AG04450 (cell line): ENCODE measurements at regions not wholly inside any gene's neighbourhood (a gene's known extent, or its start where the extent isn't known, plus 50 kb on each side); places are given as distances from the start of the nearest gene placed in this dataset.

ENCODE experiments used
- CTCF ChIA-PET: fragments of 300-600, 350-600 bp; formaldehyde crosslinking; extraction: SDS; loops from one replicate; lab custom pipeline; 2022; ENCODE audit warnings: antibody characterized with exemption, inconsistent platforms; lab: Charles Lee
- POLR2A ChIA-PET: fragments of 350-600 bp; formaldehyde crosslinking; extraction: SDS; loops from one replicate; lab custom pipeline; 2021; ENCODE audit warnings: antibody characterized with exemption, inconsistent platforms; lab: Yijun Ruan, JAX
- DNase-seq: peaks from one replicate; pipeline ENCODE4 v3.0.0-alpha.2; 2011; ENCODE audit warnings: low read depth, low spot score
- H3K27ac ChIP-seq: one replicate; pipeline ENCODE4 v1.5.1; 2012; ENCODE audit warnings: low read depth, low read length, control low read depth
- H3K27me3 ChIP-seq: one replicate; pipeline ENCODE4 v1.6.0; 2012; ENCODE audit warnings: low read length; ENCODE audit not compliant: control insufficient read depth, insufficient read depth
- H3K4me3 ChIP-seq: 2 replicates; pipeline ENCODE4 v1.5.1; 2011; ENCODE audit warnings: mild to moderate bottlenecking, low read depth, low read length, control low read depth
- H3K9me3 ChIP-seq: 2 replicates; pipeline ENCODE4 v1.5.1; 2012; ENCODE audit warnings: low read length; ENCODE audit not compliant: control insufficient read depth, insufficient read depth
- CTCF ChIP-seq: IDR thresholded peaks from 2 replicates; pipeline ENCODE4 v1.5.1; 2011; ENCODE audit warnings: low read depth, low read length, control low read depth, inconsistent platforms

- CTCF ChIA-PET, result interaction anchor here (1.5 kb wide), 1 partner anchor 169 kb away, joined by 3 read pairs; no protein-coding TSS in a partner anchor
- POLR2A ChIA-PET, result no interaction called here
- peaks cover 3% of the 10 kb centered on the region for H3K27me3 ChIP-seq
- no peaks in the 10 kb centered on the region for H3K9me3 ChIP-seq
- DNase-seq, result no peak
- H3K4me3 ChIP-seq, result no peak overlapping the region
- no peak overlapping the region for H3K27ac ChIP-seq
- no peak for TF ChIP-seq CTCF
Measured at GRCh38 chr10:47217113-47217512, 82.9 kb upstream of the GDF10 start.

- H3K9me3 ChIP-seq, result no peaks in the 10 kb centered on the region
- no peak overlapping the region for H3K4me3 ChIP-seq
- DNase-seq, result no peak
- POLR2A ChIA-PET, result no interaction called here
- CTCF ChIA-PET, result interaction anchor here (1.0 to 1.1 kb wide), 2 partner anchors 93 to 171 kb away, joined by 4 read pairs; no protein-coding TSS in a partner anchor
- no peak for TF ChIP-seq CTCF
- H3K27me3 ChIP-seq, result peaks cover 7% of the 10 kb centered on the region
- no peak overlapping the region for H3K27ac ChIP-seq
Measured at GRCh38 chr10:47218803-47219202, 81.2 kb upstream of the GDF10 start.

GRCh38 chr10:47222461-47222860 lies 77.5 kb upstream of the GDF10 start:
- TF ChIP-seq CTCF, result no peak
- DNase-seq, result no peak
- Histone ChIP-seq H3K4me3 (no peak overlapping the region), H3K9me3 (no peaks in the 10 kb centered on the region), H3K27me3 (peaks cover 9% of the 10 kb centered on the region), H3K27ac (no peak overlapping the region)
- CTCF ChIA-PET, result no interaction called here
- POLR2A ChIA-PET, result no interaction called here

- peaks cover 12% of the 10 kb centered on the region for H3K27me3 ChIP-seq
- H3K9me3 ChIP-seq, result no peaks in the 10 kb centered on the region
- no peak for TF ChIP-seq CTCF
- H3K4me3 ChIP-seq, result no peak overlapping the region
- CTCF ChIA-PET, result interaction anchor here (1.6 kb wide), 1 partner anchor 176 kb away, joined by 4 read pairs; no protein-coding TSS in a partner anchor
- no peak overlapping the region for H3K27ac ChIP-seq
- no peak for DNase-seq
- POLR2A ChIA-PET, result no interaction called here
Measured at GRCh38 chr10:47223236-47223635, 76.8 kb upstream of the GDF10 start.

DNA sequence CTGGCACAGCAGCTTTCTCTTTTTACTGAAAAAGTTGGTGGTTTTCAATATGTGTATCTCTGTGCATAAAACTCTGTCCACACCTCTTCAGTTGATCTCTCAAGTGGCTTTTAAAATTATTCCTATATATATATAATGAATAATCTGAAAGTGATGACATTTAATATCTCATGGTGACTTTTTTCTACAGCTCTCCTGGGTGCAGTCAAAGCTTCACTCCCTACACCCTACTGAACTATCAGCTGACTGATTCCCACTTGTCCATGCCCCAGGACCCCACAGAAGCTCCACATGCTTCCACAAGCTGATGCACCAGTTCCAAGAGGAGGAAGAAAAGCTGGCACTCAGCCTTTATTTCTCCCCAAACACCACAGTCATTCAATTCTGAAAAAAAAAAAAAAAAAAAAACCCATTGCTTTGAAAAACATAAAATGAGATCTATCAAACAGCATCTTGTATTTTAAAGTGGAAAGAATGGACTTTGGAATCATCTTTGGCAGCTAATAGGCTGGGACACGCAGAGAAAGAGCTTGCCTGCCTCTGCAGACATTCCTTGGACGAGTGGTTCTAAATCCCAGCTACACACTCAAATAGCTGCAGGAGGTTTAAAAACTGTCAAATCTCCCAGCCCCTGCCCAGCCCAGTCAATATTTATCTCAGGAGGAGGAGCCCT lies 75.3 kb upstream of the GDF10 start:
- CTCF ChIA-PET, result interaction anchor here (0.9 to 1.6 kb wide), 2 partner anchors 17 to 177 kb away, joined by 3 to 4 read pairs; no protein-coding TSS in a partner anchor
- Histone ChIP-seq H3K27ac (no peak overlapping the region), H3K27me3 (peaks cover 18% of the 10 kb centered on the region), H3K9me3 (peaks cover 4% of the 10 kb centered on the region), H3K4me3 (no peak overlapping the region)
- TF ChIP-seq CTCF, result no peak
- POLR2A ChIA-PET, result no interaction called here
- DNase-seq, result no peak
